GM23338 (cell line): ENCODE measurements at regions not wholly inside any gene's neighbourhood (a gene's known extent, or its start where the extent isn't known, plus 50 kb on each side); places are given as distances from the start of the nearest gene placed in this dataset.

Experiments used
- ATAC-seq: fragments of 200-7000 bp; cut with Tn5 transposase; 3 replicates; pipeline ENCODE4 v1.9.1; 2020
- DNase-seq: peaks from one replicate; pipeline ENCODE4 v3.0.0-alpha.2; 2015; ENCODE audit warnings: low spot score
- H2AFZ ChIP-seq: fragments of 200-600 bp; sonication (generic); 2 replicates; pipeline ENCODE4 v1.8.0; 2016; ENCODE audit warnings: antibody characterized with exemption, mild to moderate bottlenecking, moderate library complexity
- H3F3A ChIP-seq: fragments of 200-600 bp; sonication (generic); replicated peaks from 2 replicates; pipeline ENCODE4 v1.8.0; 2017; ENCODE audit warnings: antibody characterized with exemption, mixed run types, low read depth
- H3K27ac ChIP-seq: fragments of 200-600 bp; sonication (generic); 2 replicates; pipeline ENCODE4 v1.6.1; 2016; ENCODE audit warnings: low read depth
- H3K27me3 ChIP-seq: fragments of 200-600 bp; sonication (generic); 2 replicates; pipeline ENCODE4 v1.8.0; 2016; ENCODE audit warnings: mild to moderate bottlenecking, mixed run types, moderate library complexity; ENCODE audit not compliant: insufficient read depth
- H3K36me3 ChIP-seq: fragments of 200-600 bp; sonication (generic); 2 replicates; pipeline ENCODE4 v1.8.0; 2016; ENCODE audit warnings: mild to moderate bottlenecking; ENCODE audit not compliant: insufficient read depth
- H3K4me1 ChIP-seq: fragments of 200-600 bp; sonication (generic); 2 replicates; pipeline ENCODE4 v1.8.0; 2016; ENCODE audit warnings: mild to moderate bottlenecking, moderate library complexity; ENCODE audit not compliant: insufficient read depth
- H3K4me2 ChIP-seq: fragments of 200-600 bp; sonication (generic); 2 replicates; pipeline ENCODE4 v1.7.1; 2017; ENCODE audit warnings: mixed run types
- H3K4me3 ChIP-seq: fragments of 200-600 bp; sonication (generic); 2 replicates; pipeline ENCODE4 v1.6.1; 2016; ENCODE audit warnings: mixed run types
- H3K79me2 ChIP-seq: fragments of 200-600 bp; sonication (generic); replicated peaks from 2 replicates; pipeline ENCODE4 v1.8.0; 2017; ENCODE audit warnings: mild to moderate bottlenecking; ENCODE audit not compliant: insufficient read depth
- H3K9me2 ChIP-seq: fragments of 200-600 bp; sonication (generic); 2 replicates; pipeline ENCODE4 v1.8.0; 2017; ENCODE audit not compliant: insufficient read depth
- H4K20me1 ChIP-seq: fragments of 200-600 bp; sonication (generic); replicated peaks from 2 replicates; pipeline ENCODE4 v1.8.0; 2017; ENCODE audit warnings: mild to moderate bottlenecking; ENCODE audit not compliant: insufficient read depth
- H3K27ac Mint-ChIP-seq: 2 replicates; pipeline ENCODE4 v1.8.0; 2020; ENCODE audit warnings: inconsistent platforms, mild to moderate bottlenecking, moderate library complexity, mixed read lengths
- H3K27me3 Mint-ChIP-seq: 3 replicates; pipeline ENCODE4 v1.8.0; 2022; ENCODE audit warnings: low read depth, mild to moderate bottlenecking, moderate library complexity, mixed read lengths, inconsistent platforms; ENCODE audit not compliant: insufficient read depth, poor library complexity
- H3K36me3 Mint-ChIP-seq: 3 replicates; pipeline ENCODE4 v1.8.0; 2021; ENCODE audit warnings: low read depth, mild to moderate bottlenecking, inconsistent platforms, moderate library complexity, mixed read lengths
- H3K4me1 Mint-ChIP-seq: 3 replicates; pipeline ENCODE4 v1.8.0; 2020; ENCODE audit warnings: mild to moderate bottlenecking, inconsistent platforms, mixed read lengths
- H3K4me3 Mint-ChIP-seq: 3 replicates; pipeline ENCODE4 v1.8.0; 2021; ENCODE audit warnings: moderate library complexity, mild to moderate bottlenecking, inconsistent platforms, mixed read lengths
- H3K9me3 Mint-ChIP-seq: 3 replicates; pipeline ENCODE4 v1.8.0; 2020; ENCODE audit warnings: moderate library complexity, mild to moderate bottlenecking, inconsistent platforms, mixed read lengths
- CREB1 ChIP-seq: fragments of 250-450 bp; sonication (Bioruptor Pico); IDR thresholded peaks from 2 replicates; pipeline ENCODE4 v1.5.0; 2020; ENCODE audit warnings: low read depth, mild to moderate bottlenecking, moderate library complexity
- CTCF ChIP-seq, 2 experiments: fragments of 200-600 bp in 1 of 2; sonication (generic) in 1 of 2; conservative IDR thresholded peaks; 2 replicates each; pipeline versions ENCODE4 v1.5.1 to v1.6.1; 2016 to 2017; ENCODE audit warnings: antibody characterized with exemption in 2 of 2, low read depth in 2 of 2, mild to moderate bottlenecking in 2 of 2, moderate library complexity in 1 of 2
- EZH2 ChIP-seq: fragments of 200-600 bp; sonication (generic); IDR thresholded peaks from one replicate; pipeline ENCODE4 v1.8.0; 2017; ENCODE audit warnings: antibody characterized with exemption, mild to moderate bottlenecking, low read depth; ENCODE audit not compliant: unreplicated experiment
- EZH2phosphoT487 ChIP-seq: fragments of 200-600 bp; sonication (generic); IDR thresholded peaks from one replicate; pipeline ENCODE4 v1.8.1; 2018; ENCODE audit warnings: antibody characterized with exemption; ENCODE audit not compliant: unreplicated experiment
- JUNB ChIP-seq: IDR thresholded peaks from one replicate; pipeline ENCODE4 v1.6.1; 2016; ENCODE audit warnings: antibody characterized with exemption; ENCODE audit not compliant: unreplicated experiment
- NANOG ChIP-seq: IDR thresholded peaks from 2 replicates; pipeline ENCODE4 v1.6.1; 2016; ENCODE audit warnings: antibody characterized with exemption, borderline replicate concordance
- POLR2AphosphoS5 ChIP-seq: IDR thresholded peaks from 2 replicates; pipeline ENCODE4 v1.6.1; 2016; ENCODE audit warnings: antibody characterized with exemption, low read depth
- STAT1 ChIP-seq: IDR thresholded peaks from one replicate; pipeline ENCODE4 v1.6.1; 2016; ENCODE audit warnings: antibody characterized with exemption; ENCODE audit not compliant: unreplicated experiment
- ZNF114 ChIP-seq: fragments of 250-450 bp; sonication (Bioruptor Pico); IDR thresholded peaks from 2 replicates; pipeline ENCODE4 v1.5.0; 2020; ENCODE audit warnings: mild to moderate bottlenecking, moderate library complexity
- ZNF331 ChIP-seq: fragments of 250-450 bp; sonication (Bioruptor Pico); IDR thresholded peaks from 2 replicates; pipeline ENCODE4 v1.5.0; 2020; ENCODE audit warnings: low read depth, mild to moderate bottlenecking, moderate library complexity
- TF ChIP-seq, protein P1 (sequence below): IDR thresholded peaks from 2 replicates; pipeline ENCODE4 v1.6.1; 2016; ENCODE audit warnings: antibody characterized with exemption
- TF ChIP-seq, protein P2 (sequence below): fragments of 250-450 bp; sonication (Bioruptor Pico); IDR thresholded peaks from 2 replicates; pipeline ENCODE4 v1.5.0; 2020; ENCODE audit warnings: mild to moderate bottlenecking, moderate library complexity
- TF ChIP-seq, protein P3 (sequence below): IDR thresholded peaks from one replicate; pipeline ENCODE4 v1.6.1; 2018; ENCODE audit warnings: antibody characterized with exemption; ENCODE audit not compliant: unreplicated experiment

DNA sequence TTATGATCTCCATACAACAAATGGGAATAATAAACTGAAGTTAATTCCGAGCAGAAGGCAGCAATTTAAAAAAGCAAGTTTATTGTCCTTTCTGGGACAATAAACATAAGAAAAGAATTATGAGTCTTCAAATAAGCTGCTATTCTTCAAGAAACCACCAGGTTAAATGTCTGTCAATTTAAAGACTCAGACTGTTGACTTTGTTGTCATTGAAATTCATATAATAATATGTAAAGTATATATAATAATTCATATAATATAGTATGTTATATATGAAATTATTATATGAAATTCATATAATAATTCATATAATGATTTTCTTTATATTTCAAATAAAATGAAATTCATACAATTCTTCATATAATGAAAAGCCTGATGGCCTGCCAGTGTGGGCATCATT, 497.5 kb upstream of the RGMB start:
- Histone ChIP-seq H3K4me3 (no peak overlapping the region), H3K27me3 (no peaks in the 10 kb centered on the region), H3F3A (no peaks in the 10 kb centered on the region), H3K4me2 (no peak overlapping the region), H3K79me2 (no peaks in the 10 kb centered on the region), H3K4me1 (peaks cover 12% of the 10 kb centered on the region; the same call in 1 of the 2 replicates), H3K36me3 (no peaks in the 10 kb centered on the region), H3K27ac (no peak overlapping the region), H4K20me1 (no peaks in the 10 kb centered on the region), H3K9me2 (no peaks in the 10 kb centered on the region), H2AFZ (no peak overlapping the region)
- ATAC-seq = no peak
- TF ChIP-seq, protein P1, sequence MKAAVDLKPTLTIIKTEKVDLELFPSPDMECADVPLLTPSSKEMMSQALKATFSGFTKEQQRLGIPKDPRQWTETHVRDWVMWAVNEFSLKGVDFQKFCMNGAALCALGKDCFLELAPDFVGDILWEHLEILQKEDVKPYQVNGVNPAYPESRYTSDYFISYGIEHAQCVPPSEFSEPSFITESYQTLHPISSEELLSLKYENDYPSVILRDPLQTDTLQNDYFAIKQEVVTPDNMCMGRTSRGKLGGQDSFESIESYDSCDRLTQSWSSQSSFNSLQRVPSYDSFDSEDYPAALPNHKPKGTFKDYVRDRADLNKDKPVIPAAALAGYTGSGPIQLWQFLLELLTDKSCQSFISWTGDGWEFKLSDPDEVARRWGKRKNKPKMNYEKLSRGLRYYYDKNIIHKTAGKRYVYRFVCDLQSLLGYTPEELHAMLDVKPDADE = no peak
- TF ChIP-seq, protein P2, sequence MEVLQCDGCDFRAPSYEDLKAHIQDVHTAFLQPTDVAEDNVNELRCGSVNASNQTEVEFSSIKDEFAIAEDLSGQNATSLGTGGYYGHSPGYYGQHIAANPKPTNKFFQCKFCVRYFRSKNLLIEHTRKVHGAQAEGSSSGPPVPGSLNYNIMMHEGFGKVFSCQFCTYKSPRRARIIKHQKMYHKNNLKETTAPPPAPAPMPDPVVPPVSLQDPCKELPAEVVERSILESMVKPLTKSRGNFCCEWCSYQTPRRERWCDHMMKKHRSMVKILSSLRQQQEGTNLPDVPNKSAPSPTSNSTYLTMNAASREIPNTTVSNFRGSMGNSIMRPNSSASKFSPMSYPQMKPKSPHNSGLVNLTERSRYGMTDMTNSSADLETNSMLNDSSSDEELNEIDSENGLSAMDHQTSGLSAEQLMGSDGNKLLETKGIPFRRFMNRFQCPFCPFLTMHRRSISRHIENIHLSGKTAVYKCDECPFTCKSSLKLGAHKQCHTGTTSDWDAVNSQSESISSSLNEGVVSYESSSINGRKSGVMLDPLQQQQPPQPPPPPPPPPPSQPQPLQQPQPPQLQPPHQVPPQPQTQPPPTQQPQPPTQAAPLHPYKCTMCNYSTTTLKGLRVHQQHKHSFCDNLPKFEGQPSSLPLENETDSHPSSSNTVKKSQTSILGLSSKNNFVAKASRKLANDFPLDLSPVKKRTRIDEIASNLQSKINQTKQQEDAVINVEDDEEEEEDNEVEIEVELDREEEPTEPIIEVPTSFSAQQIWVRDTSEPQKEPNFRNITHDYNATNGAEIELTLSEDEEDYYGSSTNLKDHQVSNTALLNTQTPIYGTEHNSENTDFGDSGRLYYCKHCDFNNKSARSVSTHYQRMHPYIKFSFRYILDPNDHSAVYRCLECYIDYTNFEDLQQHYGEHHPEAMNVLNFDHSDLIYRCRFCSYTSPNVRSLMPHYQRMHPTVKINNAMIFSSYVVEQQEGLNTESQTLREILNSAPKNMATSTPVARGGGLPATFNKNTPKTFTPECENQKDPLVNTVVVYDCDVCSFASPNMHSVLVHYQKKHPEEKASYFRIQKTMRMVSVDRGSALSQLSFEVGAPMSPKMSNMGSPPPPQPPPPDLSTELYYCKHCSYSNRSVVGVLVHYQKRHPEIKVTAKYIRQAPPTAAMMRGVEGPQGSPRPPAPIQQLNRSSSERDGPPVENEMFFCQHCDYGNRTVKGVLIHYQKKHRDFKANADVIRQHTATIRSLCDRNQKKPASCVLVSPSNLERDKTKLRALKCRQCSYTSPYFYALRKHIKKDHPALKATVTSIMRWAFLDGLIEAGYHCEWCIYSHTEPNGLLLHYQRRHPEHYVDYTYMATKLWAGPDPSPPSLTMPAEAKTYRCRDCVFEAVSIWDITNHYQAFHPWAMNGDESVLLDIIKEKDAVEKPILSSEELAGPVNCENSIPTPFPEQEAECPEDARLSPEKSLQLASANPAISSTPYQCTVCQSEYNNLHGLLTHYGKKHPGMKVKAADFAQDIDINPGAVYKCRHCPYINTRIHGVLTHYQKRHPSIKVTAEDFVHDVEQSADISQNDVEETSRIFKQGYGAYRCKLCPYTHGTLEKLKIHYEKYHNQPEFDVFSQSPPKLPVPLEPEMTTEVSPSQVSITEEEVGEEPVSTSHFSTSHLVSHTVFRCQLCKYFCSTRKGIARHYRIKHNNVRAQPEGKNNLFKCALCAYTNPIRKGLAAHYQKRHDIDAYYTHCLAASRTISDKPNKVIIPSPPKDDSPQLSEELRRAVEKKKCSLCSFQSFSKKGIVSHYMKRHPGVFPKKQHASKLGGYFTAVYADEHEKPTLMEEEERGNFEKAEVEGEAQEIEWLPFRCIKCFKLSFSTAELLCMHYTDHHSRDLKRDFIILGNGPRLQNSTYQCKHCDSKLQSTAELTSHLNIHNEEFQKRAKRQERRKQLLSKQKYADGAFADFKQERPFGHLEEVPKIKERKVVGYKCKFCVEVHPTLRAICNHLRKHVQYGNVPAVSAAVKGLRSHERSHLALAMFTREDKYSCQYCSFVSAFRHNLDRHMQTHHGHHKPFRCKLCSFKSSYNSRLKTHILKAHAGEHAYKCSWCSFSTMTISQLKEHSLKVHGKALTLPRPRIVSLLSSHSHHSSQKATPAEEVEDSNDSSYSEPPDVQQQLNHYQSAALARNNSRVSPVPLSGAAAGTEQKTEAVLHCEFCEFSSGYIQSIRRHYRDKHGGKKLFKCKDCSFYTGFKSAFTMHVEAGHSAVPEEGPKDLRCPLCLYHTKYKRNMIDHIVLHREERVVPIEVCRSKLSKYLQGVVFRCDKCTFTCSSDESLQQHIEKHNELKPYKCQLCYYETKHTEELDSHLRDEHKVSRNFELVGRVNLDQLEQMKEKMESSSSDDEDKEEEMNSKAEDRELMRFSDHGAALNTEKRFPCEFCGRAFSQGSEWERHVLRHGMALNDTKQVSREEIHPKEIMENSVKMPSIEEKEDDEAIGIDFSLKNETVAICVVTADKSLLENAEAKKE = no peak
- no peak for TF ChIP-seq STAT1
- no peak for TF ChIP-seq ZNF331 (CRISPR knock-in tag)
- TF ChIP-seq, protein P3, sequence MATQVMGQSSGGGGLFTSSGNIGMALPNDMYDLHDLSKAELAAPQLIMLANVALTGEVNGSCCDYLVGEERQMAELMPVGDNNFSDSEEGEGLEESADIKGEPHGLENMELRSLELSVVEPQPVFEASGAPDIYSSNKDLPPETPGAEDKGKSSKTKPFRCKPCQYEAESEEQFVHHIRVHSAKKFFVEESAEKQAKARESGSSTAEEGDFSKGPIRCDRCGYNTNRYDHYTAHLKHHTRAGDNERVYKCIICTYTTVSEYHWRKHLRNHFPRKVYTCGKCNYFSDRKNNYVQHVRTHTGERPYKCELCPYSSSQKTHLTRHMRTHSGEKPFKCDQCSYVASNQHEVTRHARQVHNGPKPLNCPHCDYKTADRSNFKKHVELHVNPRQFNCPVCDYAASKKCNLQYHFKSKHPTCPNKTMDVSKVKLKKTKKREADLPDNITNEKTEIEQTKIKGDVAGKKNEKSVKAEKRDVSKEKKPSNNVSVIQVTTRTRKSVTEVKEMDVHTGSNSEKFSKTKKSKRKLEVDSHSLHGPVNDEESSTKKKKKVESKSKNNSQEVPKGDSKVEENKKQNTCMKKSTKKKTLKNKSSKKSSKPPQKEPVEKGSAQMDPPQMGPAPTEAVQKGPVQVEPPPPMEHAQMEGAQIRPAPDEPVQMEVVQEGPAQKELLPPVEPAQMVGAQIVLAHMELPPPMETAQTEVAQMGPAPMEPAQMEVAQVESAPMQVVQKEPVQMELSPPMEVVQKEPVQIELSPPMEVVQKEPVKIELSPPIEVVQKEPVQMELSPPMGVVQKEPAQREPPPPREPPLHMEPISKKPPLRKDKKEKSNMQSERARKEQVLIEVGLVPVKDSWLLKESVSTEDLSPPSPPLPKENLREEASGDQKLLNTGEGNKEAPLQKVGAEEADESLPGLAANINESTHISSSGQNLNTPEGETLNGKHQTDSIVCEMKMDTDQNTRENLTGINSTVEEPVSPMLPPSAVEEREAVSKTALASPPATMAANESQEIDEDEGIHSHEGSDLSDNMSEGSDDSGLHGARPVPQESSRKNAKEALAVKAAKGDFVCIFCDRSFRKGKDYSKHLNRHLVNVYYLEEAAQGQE = no peak
- TF ChIP-seq POLR2AphosphoS5 = no peak
- no peak for TF ChIP-seq EZH2
- TF ChIP-seq CREB1 (CRISPR knock-in tag) = no peak
- TF ChIP-seq NANOG = no peak
- no peak for TF ChIP-seq CTCF (conservative IDR thresholded peaks at IDR 0.05; ENCODE audit: low read depth in 2 of 2)
- no peak for TF ChIP-seq JUNB
- TF ChIP-seq EZH2phosphoT487 = no peak
- TF ChIP-seq ZNF114 (CRISPR knock-in tag) = no peak
- Mint-ChIP-seq H3K4me1 (peaks cover 14% of the 10 kb centered on the region), H3K27ac (no peak overlapping the region), H3K27me3 (peaks cover 1% of the 10 kb centered on the region), H3K4me3 (no peak overlapping the region), H3K9me3 (no peaks in the 10 kb centered on the region; the same call in 2 of the 3 replicates), H3K36me3 (peaks cover 3% of the 10 kb centered on the region; the same call in 2 of the 3 replicates)
- DNase-seq = no peak
